HL-60 (cell line): ENCODE measurements at regions not wholly inside any gene's neighbourhood (a gene's known extent, or its start where the extent isn't known, plus 50 kb on each side); places are given as distances from the start of the nearest gene placed in this dataset.

Experiments used
- DNase-seq, 2 experiments: peaks; one replicate each; pipeline ENCODE4 v3.0.0-alpha.2; 2010 to 2020; ENCODE audit warnings: low read depth in 1 of 2, low spot score in 1 of 2
- H3K27ac ChIP-seq: fragments of 250-450 bp; sonication (Bioruptor Pico); replicated peaks from 2 replicates; pipeline ENCODE4 v1.5.1; 2020; ENCODE audit warnings: mild to moderate bottlenecking, moderate library complexity
- H3K27me3 ChIP-seq: fragments of 250-450 bp; sonication (Bioruptor Pico); 2 replicates; pipeline ENCODE4 v1.5.1; 2021; ENCODE audit warnings: mild to moderate bottlenecking, moderate library complexity; ENCODE audit not compliant: insufficient read depth, poor library complexity, severe bottlenecking
- H3K4me3 ChIP-seq: replicated peaks from 2 replicates; pipeline ENCODE4 v1.5.1; 2011; ENCODE audit warnings: mild to moderate bottlenecking, control low read depth, low read length; ENCODE audit not compliant: insufficient read depth
- GABPA ChIP-seq: IDR thresholded peaks from 2 replicates; pipeline ENCODE4 v1.6.1; 2012; ENCODE audit warnings: low read depth
- POLR2AphosphoS5 ChIP-seq: IDR thresholded peaks from 2 replicates; pipeline ENCODE4 v1.6.1; 2012; ENCODE audit warnings: low read depth
- SPI1 ChIP-seq: IDR thresholded peaks from 2 replicates; pipeline ENCODE4 v1.6.1; 2012; ENCODE audit warnings: low read depth, mild to moderate bottlenecking, borderline replicate concordance
- TF ChIP-seq, protein P1 (sequence below): IDR thresholded peaks from 2 replicates; pipeline ENCODE4 v1.6.1; 2012; ENCODE audit warnings: low read depth; ENCODE audit not compliant: insufficient replicate concordance
- TF ChIP-seq, protein P2 (sequence below): IDR thresholded peaks from one replicate; pipeline ENCODE4 v1.5.1; 2011; ENCODE audit warnings: low read length, control low read depth, inconsistent platforms; ENCODE audit not compliant: insufficient read depth

DNA sequence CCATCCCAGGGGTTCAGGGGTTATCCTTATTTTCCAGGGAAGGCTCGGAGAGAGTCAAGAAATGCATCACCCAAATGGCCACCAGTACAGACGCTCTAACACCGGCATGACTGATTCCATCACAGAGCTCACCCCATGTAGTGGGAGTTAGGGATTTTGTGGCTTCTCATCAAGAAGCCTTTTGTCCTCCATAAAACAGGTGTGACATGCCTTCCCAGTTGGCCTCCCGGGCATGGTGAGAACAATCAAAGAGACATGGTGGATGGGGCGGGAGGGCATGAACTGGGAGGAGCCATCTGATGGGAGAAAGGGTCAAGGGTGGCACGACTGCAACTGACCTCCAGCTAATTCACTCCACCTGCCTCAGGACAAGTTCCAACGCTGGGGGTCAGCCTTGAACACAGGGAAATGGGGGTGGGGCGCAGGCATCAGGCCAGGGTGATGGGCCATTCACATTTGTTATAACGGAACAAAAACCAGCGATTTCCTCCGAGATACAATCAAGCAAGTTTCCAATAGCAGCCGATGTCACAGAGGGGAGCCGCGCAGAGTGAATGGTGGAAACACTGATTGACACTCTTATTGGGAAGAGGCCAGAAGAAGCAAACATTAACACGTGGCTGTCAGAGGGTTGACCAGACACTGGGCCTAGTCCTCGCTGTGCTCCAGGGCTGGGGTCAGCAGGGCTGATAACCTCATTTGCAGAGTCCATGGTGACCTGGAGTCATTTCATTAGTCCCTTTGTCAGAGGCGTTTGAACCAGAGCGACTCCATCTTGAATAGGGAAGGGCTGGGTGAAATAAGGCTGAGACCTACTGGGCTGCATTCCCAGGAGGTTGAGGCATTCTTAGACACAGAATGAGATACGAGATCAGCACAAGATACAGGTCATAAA is 80.5 kb upstream of the HPCAL1 start:
- Histone ChIP-seq H3K27ac (no peak overlapping the region), H3K27me3 (no peaks in the 10 kb centered on the region), H3K4me3 (no peak overlapping the region)
- TF ChIP-seq GABPA: no peak
- TF ChIP-seq, protein P1, sequence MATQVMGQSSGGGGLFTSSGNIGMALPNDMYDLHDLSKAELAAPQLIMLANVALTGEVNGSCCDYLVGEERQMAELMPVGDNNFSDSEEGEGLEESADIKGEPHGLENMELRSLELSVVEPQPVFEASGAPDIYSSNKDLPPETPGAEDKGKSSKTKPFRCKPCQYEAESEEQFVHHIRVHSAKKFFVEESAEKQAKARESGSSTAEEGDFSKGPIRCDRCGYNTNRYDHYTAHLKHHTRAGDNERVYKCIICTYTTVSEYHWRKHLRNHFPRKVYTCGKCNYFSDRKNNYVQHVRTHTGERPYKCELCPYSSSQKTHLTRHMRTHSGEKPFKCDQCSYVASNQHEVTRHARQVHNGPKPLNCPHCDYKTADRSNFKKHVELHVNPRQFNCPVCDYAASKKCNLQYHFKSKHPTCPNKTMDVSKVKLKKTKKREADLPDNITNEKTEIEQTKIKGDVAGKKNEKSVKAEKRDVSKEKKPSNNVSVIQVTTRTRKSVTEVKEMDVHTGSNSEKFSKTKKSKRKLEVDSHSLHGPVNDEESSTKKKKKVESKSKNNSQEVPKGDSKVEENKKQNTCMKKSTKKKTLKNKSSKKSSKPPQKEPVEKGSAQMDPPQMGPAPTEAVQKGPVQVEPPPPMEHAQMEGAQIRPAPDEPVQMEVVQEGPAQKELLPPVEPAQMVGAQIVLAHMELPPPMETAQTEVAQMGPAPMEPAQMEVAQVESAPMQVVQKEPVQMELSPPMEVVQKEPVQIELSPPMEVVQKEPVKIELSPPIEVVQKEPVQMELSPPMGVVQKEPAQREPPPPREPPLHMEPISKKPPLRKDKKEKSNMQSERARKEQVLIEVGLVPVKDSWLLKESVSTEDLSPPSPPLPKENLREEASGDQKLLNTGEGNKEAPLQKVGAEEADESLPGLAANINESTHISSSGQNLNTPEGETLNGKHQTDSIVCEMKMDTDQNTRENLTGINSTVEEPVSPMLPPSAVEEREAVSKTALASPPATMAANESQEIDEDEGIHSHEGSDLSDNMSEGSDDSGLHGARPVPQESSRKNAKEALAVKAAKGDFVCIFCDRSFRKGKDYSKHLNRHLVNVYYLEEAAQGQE: no peak
- no peak for TF ChIP-seq POLR2AphosphoS5
- no peak for TF ChIP-seq SPI1
- TF ChIP-seq, protein P2, sequence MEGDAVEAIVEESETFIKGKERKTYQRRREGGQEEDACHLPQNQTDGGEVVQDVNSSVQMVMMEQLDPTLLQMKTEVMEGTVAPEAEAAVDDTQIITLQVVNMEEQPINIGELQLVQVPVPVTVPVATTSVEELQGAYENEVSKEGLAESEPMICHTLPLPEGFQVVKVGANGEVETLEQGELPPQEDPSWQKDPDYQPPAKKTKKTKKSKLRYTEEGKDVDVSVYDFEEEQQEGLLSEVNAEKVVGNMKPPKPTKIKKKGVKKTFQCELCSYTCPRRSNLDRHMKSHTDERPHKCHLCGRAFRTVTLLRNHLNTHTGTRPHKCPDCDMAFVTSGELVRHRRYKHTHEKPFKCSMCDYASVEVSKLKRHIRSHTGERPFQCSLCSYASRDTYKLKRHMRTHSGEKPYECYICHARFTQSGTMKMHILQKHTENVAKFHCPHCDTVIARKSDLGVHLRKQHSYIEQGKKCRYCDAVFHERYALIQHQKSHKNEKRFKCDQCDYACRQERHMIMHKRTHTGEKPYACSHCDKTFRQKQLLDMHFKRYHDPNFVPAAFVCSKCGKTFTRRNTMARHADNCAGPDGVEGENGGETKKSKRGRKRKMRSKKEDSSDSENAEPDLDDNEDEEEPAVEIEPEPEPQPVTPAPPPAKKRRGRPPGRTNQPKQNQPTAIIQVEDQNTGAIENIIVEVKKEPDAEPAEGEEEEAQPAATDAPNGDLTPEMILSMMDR: no peak
- no peak for DNase-seq

DNA sequence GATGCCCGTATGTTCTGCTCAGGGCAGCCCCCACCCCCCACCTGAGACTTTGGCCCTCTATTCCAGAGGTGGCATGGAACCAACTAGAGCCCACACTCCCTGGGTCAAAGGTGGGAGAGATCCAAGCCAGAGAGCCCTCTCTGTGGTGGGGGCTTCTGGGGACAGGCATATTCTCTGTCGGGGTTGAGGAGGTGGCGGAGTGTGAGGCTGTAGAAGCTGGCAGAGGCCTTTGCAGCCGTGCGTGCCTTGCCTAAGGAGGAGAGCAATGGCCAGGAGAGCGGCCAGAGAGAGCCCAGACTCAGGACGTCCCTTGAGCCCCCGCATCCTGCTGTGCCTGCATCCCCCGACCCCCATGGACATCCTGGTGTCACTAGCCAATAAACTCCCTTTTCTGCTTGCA is 79.2 kb upstream of the HPCAL1 start:
- Histone ChIP-seq H3K27me3 (no peaks in the 10 kb centered on the region), H3K4me3 (no peak overlapping the region), H3K27ac (no peak overlapping the region)
- no peak for TF ChIP-seq GABPA
- TF ChIP-seq, protein P2: no peak
- no peak for TF ChIP-seq POLR2AphosphoS5
- no peak for TF ChIP-seq SPI1
- TF ChIP-seq, protein P1: no peak
- no peak for DNase-seq

DNA sequence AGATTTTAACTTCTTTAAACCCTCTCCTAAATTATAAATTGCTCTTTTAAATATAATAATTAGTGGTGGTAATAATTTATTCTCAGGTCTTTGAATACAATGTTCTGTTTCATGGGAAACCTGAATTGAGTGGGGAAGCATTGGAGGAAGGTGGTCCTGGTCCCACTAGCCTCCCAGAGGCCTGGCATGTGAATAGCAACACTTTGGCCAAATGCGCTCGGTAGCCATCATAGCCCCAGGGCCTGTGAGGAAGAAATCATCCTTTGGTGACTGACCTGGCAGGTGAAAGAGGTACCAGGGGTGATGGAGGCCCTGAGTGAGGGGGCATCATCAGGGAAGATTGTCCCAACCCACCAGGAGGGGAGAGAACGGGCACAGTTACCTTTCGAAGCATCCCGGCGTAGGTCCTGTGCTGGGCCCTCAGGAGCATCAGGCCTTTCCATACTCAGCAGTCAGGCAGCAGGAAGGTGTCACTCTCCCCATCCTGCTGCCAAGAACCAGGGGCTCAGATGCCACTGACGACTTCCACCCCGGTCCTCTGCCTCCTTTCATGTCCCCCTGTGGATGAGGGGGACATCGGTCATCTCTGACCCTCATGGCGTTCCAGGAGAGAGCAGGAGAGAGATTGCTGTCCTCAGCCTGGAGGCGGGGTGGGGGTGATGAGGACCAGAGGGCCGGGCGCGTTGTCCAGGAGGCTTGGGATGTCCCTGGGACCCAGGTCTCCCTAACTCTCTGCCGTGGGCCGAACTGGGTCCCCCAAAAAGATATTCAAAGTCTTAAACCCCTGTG is 78.6 kb upstream of the HPCAL1 start:
- Histone ChIP-seq H3K27me3 (no peaks in the 10 kb centered on the region), H3K4me3 (no peak overlapping the region), H3K27ac (no peak overlapping the region)
- no peak for DNase-seq
- no peak for TF ChIP-seq GABPA
- TF ChIP-seq, protein P2: no peak
- TF ChIP-seq POLR2AphosphoS5: no peak
- TF ChIP-seq SPI1: no peak
- TF ChIP-seq, protein P1: no peak
